Right forelimb (tissue), 1 donor: ENCODE measurements at regions not wholly inside any gene's neighbourhood (a gene's known extent, or its start where the extent isn't known, plus 50 kb on each side); places are given as distances from the start of the nearest gene placed in this dataset.
"Not testable (repeated sequence)": the region's sequence is repeated elsewhere in the genome, so short reads cannot be mapped to it uniquely, and the experiment has no call there.

Experiments used
- DNase-seq: peaks from one replicate; pipeline ENCODE4 v3.0.0-alpha.2; 2018

- peak; percentile 60 for DNase-seq
These were observed 102.7 kb upstream of the RBPJ start for GRCh38 chr4:26217961-26218676.

GRCh38 chr4:26218677-26219605, 101.9 kb upstream of the RBPJ start:
- peak; percentile 42 for DNase-seq

- DNase-seq = no peak
These were observed 100.1 kb upstream of the RBPJ start for GRCh38 chr4:26220696-26221095.

GRCh38 chr4:26223155-26223554, 97.7 kb upstream of the RBPJ start:
- no peak for DNase-seq

- no peak for DNase-seq
These were observed 94.0 kb upstream of the RBPJ start for GRCh38 chr4:26226629-26227376.

GRCh38 chr4:26227601-26228229, 93.1 kb upstream of the RBPJ start:
- DNase-seq = no peak

GRCh38 chr4:26228883-26229282, 91.9 kb upstream of the RBPJ start:
- no peak for DNase-seq

GRCh38 chr4:26229974-26230373, 90.8 kb upstream of the RBPJ start:
- DNase-seq = no peak

GRCh38 chr4:26233350-26233749, 87.5 kb upstream of the RBPJ start:
- no peak for DNase-seq

- peak; percentile 68 for DNase-seq
These were observed 85.3 kb upstream of the RBPJ start for GRCh38 chr4:26235500-26235899.

GRCh38 chr4:26237916-26238315, 82.9 kb upstream of the RBPJ start:
- DNase-seq = no peak

- DNase-seq = no peak
These were observed 82.4 kb upstream of the RBPJ start for GRCh38 chr4:26238426-26238777.

- peak; percentile 70 for DNase-seq
These were observed 81.8 kb upstream of the RBPJ start for GRCh38 chr4:26238778-26239679.

GRCh38 chr4:26239801-26240200, 81.0 kb upstream of the RBPJ start:
- no peak for DNase-seq

- DNase-seq = no peak
These were observed 79.6 kb upstream of the RBPJ start for GRCh38 chr4:26241179-26241578.

GRCh38 chr4:26242451-26242850, 78.4 kb upstream of the RBPJ start:
- DNase-seq = no peak

GRCh38 chr4:26244138-26244537, 76.7 kb upstream of the RBPJ start:
- DNase-seq = not testable (repeated sequence)

- peak; percentile 47 for DNase-seq
These were observed 72.2 kb upstream of the RBPJ start for GRCh38 chr4:26248647-26249046.

- DNase-seq = no peak
These were observed 68.3 kb upstream of the RBPJ start for GRCh38 chr4:26252349-26253025.

- DNase-seq = no peak
These were observed 66.8 kb upstream of the RBPJ start for GRCh38 chr4:26253968-26254367.

- DNase-seq = peak; percentile 58
These were observed 64.8 kb upstream of the RBPJ start for GRCh38 chr4:26255989-26256388.
